H1 (cell line): ENCODE measurements at regions not wholly inside any gene's neighbourhood (a gene's known extent, or its start where the extent isn't known, plus 50 kb on each side); places are given as distances from the start of the nearest gene placed in this dataset.

ENCODE experiments used
- CTCF ChIA-PET: fragments of 300-600 bp; sonication (Branson Sonifier 250); formaldehyde crosslinking; loops from one replicate; lab custom pipeline; 2021; ENCODE audit not compliant: partially characterized antibody; lab: Charles Lee
- POLR2A ChIA-PET: fragments of 300-600 bp; sonication (Branson Sonifier 250); formaldehyde crosslinking; loops from one replicate; lab custom pipeline; 2021; ENCODE audit warnings: inconsistent platforms; ENCODE audit not compliant: partially characterized antibody; lab: Charles Lee
- DNase-seq, 2 experiments: peaks; one replicate each; pipeline versions ENCODE4 v3.0.0 to v3.0.0-alpha.2; 2010 to 2022; ENCODE audit warnings: low spot score in 2 of 2, low read depth in 1 of 2, mixed read lengths in 1 of 2
- FAIRE-seq: peaks from 2 replicates; lab custom pipeline; 2011; peaks lifted over from hg19 to GRCh38; lab: Jason Lieb, UNC
- H2AFZ ChIP-seq: 2 replicates; pipeline ENCODE4 v1.8.1; 2012; ENCODE audit warnings: low read length, inconsistent platforms
- H2AK5ac ChIP-seq: 2 replicates; pipeline ENCODE4 v1.6.1; 2013; ENCODE audit warnings: low read depth, low read length
- H2BK120ac ChIP-seq: replicated peaks from 2 replicates; pipeline ENCODE3; 2013; ENCODE audit warnings: low read depth, low read length, inconsistent platforms
- H2BK12ac ChIP-seq: 2 replicates; pipeline ENCODE4 v1.6.1; 2013; ENCODE audit warnings: low read depth, low read length
- H2BK15ac ChIP-seq: 2 replicates; pipeline ENCODE4 v1.6.1; 2013; ENCODE audit warnings: low read length
- H2BK20ac ChIP-seq: 2 replicates; pipeline ENCODE4 v1.6.1; 2013; ENCODE audit warnings: low read length
- H2BK5ac ChIP-seq: 2 replicates; pipeline ENCODE4 v1.6.1; 2013; ENCODE audit warnings: low read depth, low read length
- H3K14ac ChIP-seq: 2 replicates; pipeline ENCODE4 v1.6.1; 2013; ENCODE audit warnings: inconsistent platforms; ENCODE audit not compliant: insufficient read length
- H3K18ac ChIP-seq: 2 replicates; pipeline ENCODE4 v1.6.1; 2013; ENCODE audit warnings: low read length; ENCODE audit errors: extremely low read depth
- H3K23ac ChIP-seq: 2 replicates; pipeline ENCODE4 v1.6.1; 2013; ENCODE audit warnings: inconsistent platforms; ENCODE audit not compliant: insufficient read length
- H3K23me2 ChIP-seq: 2 replicates; pipeline ENCODE4 v1.6.1; 2013; ENCODE audit warnings: low read depth, low read length
- H3K27ac ChIP-seq: 2 replicates; pipeline ENCODE4 v1.6.1; 2011; ENCODE audit warnings: low read depth, low read length, inconsistent platforms
- H3K27me3 ChIP-seq, 4 experiments: replicated peaks in 1 of 4; 1 replicate in 1 of 4; 2 replicates in 3 of 4; pipeline versions ENCODE4 v1.6.1 to v1.8.1; 2011 to 2013; ENCODE audit warnings: low read length in 3 of 4, mild to moderate bottlenecking in 3 of 4, inconsistent platforms in 2 of 4, mixed read lengths in 2 of 4, moderate library complexity in 1 of 4; ENCODE audit not compliant: control insufficient read depth in 3 of 4, insufficient read depth in 3 of 4; ENCODE audit errors: extremely low read depth in 1 of 4
- H3K36me3 ChIP-seq, 4 experiments: 2 replicates each; pipeline versions ENCODE4 v1.6.1 to v1.8.1; 2011 to 2013; ENCODE audit warnings: mild to moderate bottlenecking in 4 of 4, low read length in 3 of 4, moderate library complexity in 2 of 4, control low read depth in 1 of 4, inconsistent platforms in 1 of 4; ENCODE audit not compliant: insufficient read depth in 4 of 4, control insufficient read depth in 2 of 4
- H3K4ac ChIP-seq: replicated peaks from 2 replicates; pipeline ENCODE3; 2013; ENCODE audit warnings: low read length, low read depth, mixed read lengths, inconsistent platforms; ENCODE audit not compliant: insufficient read length
- H3K4me1 ChIP-seq, 4 experiments: replicated peaks in 1 of 4; 1 replicate in 1 of 4; 2 replicates in 3 of 4; pipeline versions ENCODE4 v1.6.1 to v1.8.1; 2011 to 2013; ENCODE audit warnings: low read length in 3 of 4, inconsistent platforms in 2 of 4, mixed read lengths in 1 of 4; ENCODE audit not compliant: insufficient read depth in 4 of 4, control insufficient read depth in 3 of 4
- H3K4me2 ChIP-seq, 2 experiments: 2 replicates each; pipeline versions ENCODE4 v1.6.1 to v1.8.1; 2011 to 2013; ENCODE audit warnings: low read depth in 2 of 2, low read length in 2 of 2, control low read depth in 1 of 2, inconsistent platforms in 1 of 2, mild to moderate bottlenecking in 1 of 2; ENCODE audit not compliant: insufficient read depth in 1 of 2
- H3K4me3 ChIP-seq, 4 experiments: fragments of 200-600, 300-600 bp in 1 of 4; sonication (generic), shearing (Covaris generic), sonication (Bioruptor Twin) in 1 of 4; 2 replicates each; pipeline versions ENCODE4 v1.5.1 to v1.8.1; 2011 to 2016; ENCODE audit warnings: low read length in 4 of 4, low read depth in 3 of 4, control low read depth in 2 of 4, inconsistent platforms in 2 of 4, mild to moderate bottlenecking in 2 of 4, mixed read lengths in 1 of 4, moderate library complexity in 1 of 4; ENCODE audit not compliant: insufficient read depth in 2 of 4; ENCODE audit errors: extremely low read depth in 1 of 4
- H3K56ac ChIP-seq: replicated peaks from 2 replicates; pipeline ENCODE3; 2013; ENCODE audit warnings: low read depth, mild to moderate bottlenecking, mixed read lengths, low read length, inconsistent platforms; ENCODE audit not compliant: insufficient read length
- H3K79me1 ChIP-seq: 2 replicates; pipeline ENCODE4 v1.6.1; 2013; ENCODE audit warnings: low read depth, low read length, control low read depth
- H3K79me2 ChIP-seq, 2 experiments: 2 replicates each; pipeline versions ENCODE4 v1.6.1 to v1.8.1; 2012 to 2013; ENCODE audit warnings: low read length in 2 of 2, mild to moderate bottlenecking in 2 of 2, inconsistent platforms in 1 of 2; ENCODE audit not compliant: insufficient read depth in 2 of 2, control insufficient read depth in 1 of 2
- H3K9ac ChIP-seq, 4 experiments: replicated peaks in 1 of 4; 1 replicate in 1 of 4; 2 replicates in 3 of 4; pipeline versions ENCODE4 v1.6.1 to v1.8.1; 2011 to 2013; ENCODE audit warnings: low read depth in 3 of 4, low read length in 3 of 4, control low read depth in 2 of 4, mild to moderate bottlenecking in 2 of 4, moderate library complexity in 2 of 4, inconsistent platforms in 1 of 4; ENCODE audit errors: extremely low read depth in 1 of 4
- H3K9me3 ChIP-seq, 2 experiments: 2 replicates each; pipeline versions ENCODE4 v1.6.1 to v1.8.1; 2012 to 2013; ENCODE audit warnings: mild to moderate bottlenecking in 2 of 2, moderate library complexity in 2 of 2, control low read depth in 1 of 2, inconsistent platforms in 1 of 2, low read depth in 1 of 2, low read length in 1 of 2, mixed read lengths in 1 of 2; ENCODE audit not compliant: insufficient read depth in 2 of 2
- H4K20me1 ChIP-seq, 2 experiments: replicated peaks in 1 of 2; 2 replicates each; pipeline versions ENCODE3 to v1.8.1; 2011 to 2013; ENCODE audit warnings: inconsistent platforms in 2 of 2, low read length in 2 of 2, mild to moderate bottlenecking in 1 of 2; ENCODE audit not compliant: insufficient read depth in 2 of 2, control insufficient read depth in 1 of 2
- H4K5ac ChIP-seq: 2 replicates; pipeline ENCODE4 v1.6.1; 2013; ENCODE audit warnings: low read length, low read depth, mixed read lengths, inconsistent platforms; ENCODE audit not compliant: insufficient read length
- H4K8ac ChIP-seq: 2 replicates; pipeline ENCODE4 v1.8.0; 2013; ENCODE audit warnings: mild to moderate bottlenecking, moderate library complexity, low read length, inconsistent platforms; ENCODE audit not compliant: insufficient read depth; ENCODE audit errors: extremely low read depth
- H4K91ac ChIP-seq: replicated peaks from 2 replicates; pipeline ENCODE3; 2013; ENCODE audit warnings: low read length, mixed read lengths, inconsistent platforms; ENCODE audit not compliant: insufficient read length
- EP300 ChIP-seq, 2 experiments: IDR thresholded peaks; 1 replicate in 1 of 2; 2 replicates in 1 of 2; pipeline ENCODE4 v1.6.1; 2011 to 2012; ENCODE audit warnings: low read depth in 2 of 2, low read length in 2 of 2, mild to moderate bottlenecking in 2 of 2, borderline replicate concordance in 1 of 2, inconsistent platforms in 1 of 2, moderate library complexity in 1 of 2
- WGBS, 2 experiments: shearing (Covaris generic) in 1 of 2; methylation state at CpG; one replicate each; pipeline versions ENCODE4 v1.1.6 to v1.1.7; 2013 to 2015; ENCODE audit warnings: low lambda C conversion rate in 2 of 2, mixed read lengths in 2 of 2, inconsistent platforms in 1 of 2, low coverage in 1 of 2, missing lambda C conversion rate in 1 of 2; ENCODE audit not compliant: insufficient replicate concordance in 2 of 2, insufficient coverage in 1 of 2, insufficient read length in 1 of 2; ENCODE audit errors: extremely low coverage in 1 of 2, missing lambda C conversion rate in 1 of 2; 5-methylcytosine and 5-hydroxymethylcytosine counted together

DNA sequence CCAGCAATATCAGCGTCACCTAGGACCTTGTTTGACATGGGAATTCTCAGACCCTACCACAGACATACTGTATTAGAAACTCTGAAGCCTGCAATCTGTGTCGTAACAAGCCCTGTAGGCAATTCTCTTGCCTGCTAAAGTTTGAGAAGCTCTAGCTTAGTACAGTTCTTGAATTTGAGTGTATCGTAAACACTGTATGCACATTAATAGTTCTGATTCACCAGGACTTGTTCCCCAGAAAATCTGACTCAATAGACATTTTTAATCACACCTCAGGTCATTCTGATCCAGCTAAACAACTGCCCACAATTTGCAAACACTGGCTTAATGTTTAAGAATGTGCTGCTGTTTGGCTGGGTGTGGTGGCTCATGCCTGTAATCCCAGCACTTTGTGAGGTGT is 414.3 kb downstream of the TFAP2A start:
- Histone ChIP-seq H3K4me1 (no peaks in the 10 kb centered on the region), H3K56ac (no peak overlapping the region), H3K4me2 (no peak overlapping the region), H3K27ac (no peak overlapping the region), H3K14ac (no peak overlapping the region), H3K9ac (no peak overlapping the region), H3K79me1 (no peaks in the 10 kb centered on the region), H2AK5ac (no peak overlapping the region), H3K9me3 (no peaks in the 10 kb centered on the region), H3K4ac (no peak overlapping the region), H2BK120ac (no peak overlapping the region), H3K4me3 (no peak overlapping the region), H3K36me3 (no peaks in the 10 kb centered on the region), H3K27me3 (no peaks in the 10 kb centered on the region), H3K79me2 (no peaks in the 10 kb centered on the region), H3K18ac (no peak overlapping the region), H2AFZ (no peak overlapping the region), H4K20me1 (no peaks in the 10 kb centered on the region), H3K23me2 (no peaks in the 10 kb centered on the region), H4K8ac (no peak overlapping the region), H3K23ac (no peak overlapping the region), H2BK20ac (no peak overlapping the region), H2BK12ac (no peak overlapping the region), H2BK5ac (no peak overlapping the region), H4K5ac (no peak overlapping the region), H2BK15ac (no peak overlapping the region), H4K91ac (no peak overlapping the region)
- ChIA-PET CTCF (interaction anchor here (1.0 kb wide), 1 partner anchor 9 kb away, joined by 3 read pairs; no protein-coding TSS in a partner anchor), POLR2A (no interaction called here)
- FAIRE-seq (no peak), DNase-seq (no peak)
- no peak for TF ChIP-seq EP300 (IDR thresholded peaks at IDR 0.05; ENCODE audit: borderline replicate concordance in 1 of 2, low read depth in 2 of 2, low read length in 2 of 2)
- 89% methylated on average over 3 of the region's 3 CpGs; no CpG with 5 or more reads in 1 of the 2 experiments for WGBS, 2 experiments
